Lower leg skin (tissue), 3 donors: ENCODE measurements at regions not wholly inside any gene's neighbourhood (a gene's known extent, or its start where the extent isn't known, plus 50 kb on each side); places are given as distances from the start of the nearest gene placed in this dataset.

Experiments
- POLR2A ChIP-seq, 2 donors: fragments of 450-650 bp; IDR thresholded peaks; one replicate each; pipeline ENCODE4 v1.6.1; 2016 to 2017; ENCODE audit warnings: antibody characterized with exemption in 2 of 2, mild to moderate bottlenecking in 1 of 2, moderate library complexity in 1 of 2
- TF ChIP-seq, protein P1 (sequence below), 3 donors: fragments of 450-650 bp; IDR thresholded peaks; one replicate each; pipeline ENCODE4 v1.5.1; 2016; ENCODE audit warnings: antibody characterized with exemption in 3 of 3, mild to moderate bottlenecking in 3 of 3, moderate library complexity in 2 of 3

DNA sequence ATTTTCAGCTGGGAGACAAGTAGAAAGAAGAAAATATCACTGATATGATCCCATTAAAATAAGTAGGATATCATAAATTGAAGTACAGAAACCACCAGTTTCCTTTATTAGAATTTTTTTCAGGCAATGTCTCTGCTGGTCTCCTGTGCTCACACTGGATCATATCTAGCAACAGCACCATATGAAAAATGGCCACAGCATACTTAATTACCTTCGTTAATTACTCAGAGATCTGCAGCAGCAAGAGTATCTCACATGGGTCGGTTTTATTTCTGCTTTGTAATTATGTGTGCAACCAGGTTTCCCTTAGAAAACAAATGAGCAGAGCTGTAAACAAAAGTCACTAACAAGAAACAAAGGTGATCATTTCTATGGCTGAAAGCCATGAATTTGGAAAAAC is 287.9 kb downstream of the LRRIQ3 start:
- TF ChIP-seq POLR2A (IDR thresholded peaks at IDR 0.05): no peak
- TF ChIP-seq, protein P1, sequence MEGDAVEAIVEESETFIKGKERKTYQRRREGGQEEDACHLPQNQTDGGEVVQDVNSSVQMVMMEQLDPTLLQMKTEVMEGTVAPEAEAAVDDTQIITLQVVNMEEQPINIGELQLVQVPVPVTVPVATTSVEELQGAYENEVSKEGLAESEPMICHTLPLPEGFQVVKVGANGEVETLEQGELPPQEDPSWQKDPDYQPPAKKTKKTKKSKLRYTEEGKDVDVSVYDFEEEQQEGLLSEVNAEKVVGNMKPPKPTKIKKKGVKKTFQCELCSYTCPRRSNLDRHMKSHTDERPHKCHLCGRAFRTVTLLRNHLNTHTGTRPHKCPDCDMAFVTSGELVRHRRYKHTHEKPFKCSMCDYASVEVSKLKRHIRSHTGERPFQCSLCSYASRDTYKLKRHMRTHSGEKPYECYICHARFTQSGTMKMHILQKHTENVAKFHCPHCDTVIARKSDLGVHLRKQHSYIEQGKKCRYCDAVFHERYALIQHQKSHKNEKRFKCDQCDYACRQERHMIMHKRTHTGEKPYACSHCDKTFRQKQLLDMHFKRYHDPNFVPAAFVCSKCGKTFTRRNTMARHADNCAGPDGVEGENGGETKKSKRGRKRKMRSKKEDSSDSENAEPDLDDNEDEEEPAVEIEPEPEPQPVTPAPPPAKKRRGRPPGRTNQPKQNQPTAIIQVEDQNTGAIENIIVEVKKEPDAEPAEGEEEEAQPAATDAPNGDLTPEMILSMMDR (IDR thresholded peaks at IDR 0.05): no peak
